Left ventricle myocardium inferior (tissue), 1 donor: ENCODE measurements at regions not wholly inside any gene's neighbourhood (a gene's known extent, or its start where the extent isn't known, plus 50 kb on each side); places are given as distances from the start of the nearest gene placed in this dataset.

Experiments used
- DNase-seq: peaks from one replicate; pipeline ENCODE4 v3.0.0-alpha.2; 2020
- H3K27ac ChIP-seq: fragments of 200-600 bp; replicated peaks from 2 replicates; pipeline ENCODE4 v1.8.0; 2021
- H3K27me3 ChIP-seq: fragments of 200-600 bp; 2 replicates; pipeline ENCODE4 v1.8.0; 2021; ENCODE audit warnings: low read depth
- H3K36me3 ChIP-seq: fragments of 200-600 bp; 2 replicates; pipeline ENCODE4 v1.8.0; 2021
- H3K4me1 ChIP-seq: fragments of 200-600 bp; 2 replicates; pipeline ENCODE4 v1.8.0; 2021
- H3K4me3 ChIP-seq: fragments of 200-600 bp; 2 replicates; pipeline ENCODE4 v1.8.0; 2021; ENCODE audit warnings: mild to moderate bottlenecking, moderate library complexity
- H3K9me3 ChIP-seq: fragments of 200-600 bp; replicated peaks from 2 replicates; pipeline ENCODE4 v1.8.0; 2021
- CTCF ChIP-seq: fragments of 200-600 bp; IDR thresholded peaks from 2 replicates; pipeline ENCODE4 v1.8.0; 2021; ENCODE audit warnings: antibody characterized with exemption, mild to moderate bottlenecking, borderline replicate concordance
- intact Hi-C: fragments of 100-400 bp; cut with micrococcal nuclease; formaldehyde crosslinking; loops from one replicate; pipeline ENCODE4 v1.11.0; 2022
- donor health status: DM: no; HTN: yes; CAD: no; lungs with severe emphysema.

GRCh38 chr3:182393830-182394367, 399.4 kb upstream of the ATP11B start:
- intact Hi-C loops: no loop called here
- no peak for TF ChIP-seq CTCF
- no peaks in the 10 kb centered on the region for H3K36me3 ChIP-seq
- H3K27me3 ChIP-seq: no peaks in the 10 kb centered on the region
- no peak overlapping the region for H3K27ac ChIP-seq
- DNase-seq: no peak
- H3K4me1 ChIP-seq: no peaks in the 10 kb centered on the region
- H3K4me3 ChIP-seq: no peak overlapping the region
- H3K9me3 ChIP-seq: no peaks in the 10 kb centered on the region

- Histone ChIP-seq H3K4me1 (no peaks in the 10 kb centered on the region), H3K27me3 (no peaks in the 10 kb centered on the region), H3K9me3 (no peaks in the 10 kb centered on the region), H3K4me3 (no peak overlapping the region), H3K27ac (no peak overlapping the region), H3K36me3 (no peaks in the 10 kb centered on the region)
- intact Hi-C loops: no loop called here
- TF ChIP-seq CTCF: no peak
- no peak for DNase-seq
Measured at GRCh38 chr3:182397164-182397563, 396.1 kb upstream of the ATP11B start.

- H3K4me1 ChIP-seq: no peaks in the 10 kb centered on the region
- no peaks in the 10 kb centered on the region for H3K36me3 ChIP-seq
- H3K4me3 ChIP-seq: no peak overlapping the region
- intact Hi-C loops: no loop called here
- H3K27ac ChIP-seq: no peak overlapping the region
- no peak for DNase-seq
- H3K27me3 ChIP-seq: no peaks in the 10 kb centered on the region
- peaks cover 12% of the 10 kb centered on the region for H3K9me3 ChIP-seq
- TF ChIP-seq CTCF: no peak
Measured at GRCh38 chr3:182399978-182400737, 393.1 kb upstream of the ATP11B start.

- intact Hi-C loops: no loop called here
Measured at GRCh38 chr3:182400838-182401237, 392.5 kb upstream of the ATP11B start.

GRCh38 chr3:182404031-182404430, 389.3 kb upstream of the ATP11B start:
- Histone ChIP-seq H3K4me1 (no peaks in the 10 kb centered on the region), H3K4me3 (no peak overlapping the region), H3K27ac (no peak overlapping the region), H3K36me3 (no peaks in the 10 kb centered on the region), H3K9me3 (peaks cover 12% of the 10 kb centered on the region), H3K27me3 (no peaks in the 10 kb centered on the region)
- no peak for DNase-seq
- intact Hi-C loops: no loop called here
- TF ChIP-seq CTCF: no peak

More at GRCh38 chr3:182400838-182401237, 392.5 kb upstream of the ATP11B start:
- no peak for DNase-seq
- no peaks in the 10 kb centered on the region for H3K4me1 ChIP-seq
- no peak overlapping the region for H3K4me3 ChIP-seq
- TF ChIP-seq CTCF: no peak
- no peaks in the 10 kb centered on the region for H3K27me3 ChIP-seq
- no peak overlapping the region for H3K27ac ChIP-seq
- H3K9me3 ChIP-seq: peaks cover 12% of the 10 kb centered on the region
- H3K36me3 ChIP-seq: no peaks in the 10 kb centered on the region
